Panc1 (cell line): ENCODE measurements at regions not wholly inside any gene's neighbourhood (a gene's known extent, or its start where the extent isn't known, plus 50 kb on each side); places are given as distances from the start of the nearest gene placed in this dataset.
"Not testable (repeated sequence)": the region's sequence is repeated elsewhere in the genome, so short reads cannot be mapped to it uniquely, and the experiment has no call there.

Experiments used
- ATAC-seq: fragments of 200-7000 bp; cut with Tn5 transposase; 2 replicates; pipeline ENCODE4 v1.9.1; 2020; ENCODE audit warnings: mild to moderate bottlenecking, moderate library complexity
- BruUV-seq: library from RNA; stranded (reverse); fragments of 400-500 nt; replicated peaks from 2 replicates; lab custom pipeline; 2021; lab: Mats Ljungman, UMichigan
- CTCF ChIA-PET: fragments of 300-600 bp; sonication (Branson Sonifier 250); formaldehyde crosslinking; loops from one replicate; lab custom pipeline; 2022; ENCODE audit warnings: antibody characterized with exemption; lab: Charles Lee
- POLR2A ChIA-PET: fragments of 300-600 bp; sonication (Branson Sonifier 250); formaldehyde crosslinking; loops from one replicate; lab custom pipeline; 2022; ENCODE audit warnings: antibody characterized with exemption; lab: Charles Lee
- DNase-seq: peaks from one replicate; pipeline ENCODE4 v3.0.0-alpha.2; 2010; ENCODE audit warnings: low read depth, low spot score
- H3K27ac ChIP-seq: 2 replicates; pipeline ENCODE4 v1.5.1; 2011; ENCODE audit warnings: mild to moderate bottlenecking, low read length, inconsistent platforms
- H3K27me3 ChIP-seq: fragments of 200-500 bp; sonication (Bioruptor generic); 2 replicates; pipeline ENCODE4 v1.6.0; 2014; ENCODE audit warnings: low read length, inconsistent platforms; ENCODE audit not compliant: control insufficient read depth, insufficient read depth
- H3K36me3 ChIP-seq: fragments of 200-500 bp; sonication (Bioruptor generic); 2 replicates; pipeline ENCODE4 v1.5.1; 2014; ENCODE audit warnings: inconsistent platforms, mild to moderate bottlenecking, low read length, moderate library complexity; ENCODE audit not compliant: control insufficient read depth, insufficient read depth
- H3K4me1 ChIP-seq: 2 replicates; pipeline ENCODE4 v1.5.1; 2011; ENCODE audit warnings: inconsistent platforms, mild to moderate bottlenecking, low read length, moderate library complexity; ENCODE audit not compliant: control insufficient read depth, insufficient read depth
- H3K4me3 ChIP-seq, 2 experiments: 2 replicates each; pipeline ENCODE4 v1.5.1; 2011 to 2012; ENCODE audit warnings: low read depth in 2 of 2, low read length in 2 of 2, mild to moderate bottlenecking in 2 of 2, inconsistent platforms in 1 of 2, moderate library complexity in 1 of 2
- H3K9me3 ChIP-seq: fragments of 200-500 bp; sonication (Bioruptor generic); 2 replicates; pipeline ENCODE4 v1.5.1; 2014; ENCODE audit warnings: low read depth, mild to moderate bottlenecking, inconsistent platforms, low read length, moderate library complexity; ENCODE audit not compliant: control insufficient read depth, insufficient read depth
- CTCF ChIP-seq: fragments of 450-650 bp; IDR thresholded peaks from 2 replicates; pipeline ENCODE4 v1.5.1; 2017; ENCODE audit warnings: mild to moderate bottlenecking
- POLR2AphosphoS5 ChIP-seq: IDR thresholded peaks from 2 replicates; pipeline ENCODE4 v1.6.1; 2012; ENCODE audit warnings: mild to moderate bottlenecking, low read depth, low read length, moderate library complexity
- REST ChIP-seq, 2 experiments: IDR thresholded peaks; 2 replicates each; pipeline ENCODE4 v1.6.1; 2011 to 2012; ENCODE audit warnings: low read depth in 2 of 2, control low read depth in 1 of 2, low read length in 1 of 2, mild to moderate bottlenecking in 1 of 2, moderate library complexity in 1 of 2; ENCODE audit not compliant: insufficient read depth in 1 of 2
- SIN3A ChIP-seq: IDR thresholded peaks from 2 replicates; pipeline ENCODE4 v1.6.1; 2012; ENCODE audit warnings: low read depth, mild to moderate bottlenecking, low read length, moderate library complexity, borderline replicate concordance; ENCODE audit not compliant: insufficient read depth
- TCF7L2 ChIP-seq: IDR thresholded peaks from 2 replicates; pipeline ENCODE4 v1.6.1; 2011; ENCODE audit warnings: mild to moderate bottlenecking, low read depth, low read length, inconsistent platforms
- in situ Hi-C: cut with HindIII; loops from 2 replicates; pipeline ENCODE4 v1.10.0; 2016; ENCODE audit warnings: low sequenced_read_pairs, low pct_unique_long_range_greater_than_20kb
- intact Hi-C: fragments of 100-400 bp; cut with micrococcal nuclease; formaldehyde crosslinking; loops from one replicate; pipeline ENCODE4 v1.10.0; 2022; ENCODE audit not compliant: unreplicated experiment

GRCh38 chr15:78708713-78709260 lies 67.8 kb upstream of the CHRNB4 start:
- no peaks in the 10 kb centered on the region for H3K36me3 ChIP-seq
- in situ Hi-C loops (no loop called here), intact Hi-C loops (loop anchor here (1.0 to 2.0 kb wide), 2 partner anchors 70 to 90 kb away; no protein-coding TSS in a partner anchor)
- H3K4me1 ChIP-seq = peaks cover 7% of the 10 kb centered on the region; the same call in 1 of the 2 replicates
- no peak overlapping the region for H3K27ac ChIP-seq
- BruUV-seq = no TSS peak
- H3K27me3 ChIP-seq = peaks cover 15% of the 10 kb centered on the region
- TF ChIP-seq SIN3A (no peak), POLR2AphosphoS5 (no peak), CTCF (no peak), TCF7L2 (no peak), REST (IDR thresholded peaks at IDR 0.05; ENCODE audit: insufficient read depth in 1 of 2, low read depth in 2 of 2, low read length in 1 of 2) (no peak)
- no peak overlapping the region for H3K4me3 ChIP-seq
- ChIA-PET POLR2A (no interaction called here), CTCF (interaction anchor here (0.9 to 1.5 kb wide), 2 partner anchors 32 to 70 kb away, joined by 4 to 8 read pairs; no protein-coding TSS in a partner anchor)
- DNase-seq = no peak
- ATAC-seq = no peak
- H3K9me3 ChIP-seq = no peaks in the 10 kb centered on the region

DNA sequence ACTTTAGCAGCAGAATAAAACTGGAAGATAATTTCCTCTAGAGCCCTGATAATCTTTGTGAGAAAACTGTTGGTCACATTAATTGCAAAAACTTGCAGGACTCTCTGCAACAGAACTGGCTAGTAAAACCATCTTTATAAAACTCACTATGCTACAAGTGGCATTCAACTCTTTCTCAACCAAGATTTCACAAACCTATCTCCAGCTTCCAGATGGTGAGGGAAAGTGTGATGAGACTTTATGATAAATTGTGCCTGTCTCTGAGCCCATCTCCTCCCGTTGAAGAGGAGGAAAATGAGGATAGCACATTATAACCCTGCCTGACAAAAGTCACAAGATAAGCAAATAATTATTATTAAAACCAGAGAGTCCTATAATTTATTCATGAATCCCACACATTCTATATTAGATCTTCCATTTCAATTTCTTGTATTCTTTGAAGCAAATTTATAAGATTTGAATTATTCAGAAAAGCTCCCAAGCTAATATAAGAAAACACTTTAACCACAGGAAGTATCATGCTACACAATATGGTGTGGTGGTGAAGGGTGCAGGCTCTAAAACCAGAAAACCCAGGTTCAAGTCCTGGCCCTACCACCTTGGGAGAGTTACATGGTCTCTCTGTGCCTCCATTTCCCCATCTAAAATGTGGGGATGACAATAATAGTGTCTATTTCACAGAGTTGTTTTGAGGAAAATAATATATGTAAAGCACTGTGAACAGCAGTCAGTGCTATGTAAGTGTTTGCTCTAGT lies 65.6 kb upstream of the CHRNB4 start:
- H3K27ac ChIP-seq, DNase-seq, in situ Hi-C loops, ATAC-seq, H3K36me3 ChIP-seq, H3K4me3 ChIP-seq, intact Hi-C loops, H3K9me3 ChIP-seq, H3K4me1 ChIP-seq, BruUV-seq: not testable (repeated sequence)
- ChIA-PET POLR2A (interaction anchor here (0.6 kb wide), 1 partner anchor 398 kb away, joined by 3 read pairs; no protein-coding TSS in a partner anchor), CTCF (interaction anchor here (0.5 kb wide), 1 partner anchor 850 kb away, joined by 4 read pairs; no protein-coding TSS in a partner anchor)
- H3K27me3 ChIP-seq = peaks cover 15% of the 10 kb centered on the region

GRCh38 chr15:78703334-78704056 lies 62.5 kb upstream of the CHRNB4 start:
- H3K4me1 ChIP-seq, in situ Hi-C loops, ATAC-seq, CTCF ChIA-PET, H3K36me3 ChIP-seq, intact Hi-C loops, H3K4me3 ChIP-seq, H3K9me3 ChIP-seq, DNase-seq, BruUV-seq, H3K27ac ChIP-seq, POLR2A ChIA-PET: not testable (repeated sequence)
- peaks cover 12% of the 10 kb centered on the region for H3K27me3 ChIP-seq
